Renal cortex interstitium (tissue), 11 donors: ENCODE measurements at regions not wholly inside any gene's neighbourhood (a gene's known extent, or its start where the extent isn't known, plus 50 kb on each side); places are given as distances from the start of the nearest gene placed in this dataset.
A peak's percentile ranks its signal among the peaks of the same experiment; 100 is the strongest.

Source experiments
- DNase-seq, 11 donors: peaks; one replicate each; pipeline ENCODE4 v3.0.0-alpha.2; 2013; ENCODE audit warnings: low read depth in 9 of 11, low spot score in 4 of 11; ENCODE audit errors: extremely low read depth in 1 of 11

DNA sequence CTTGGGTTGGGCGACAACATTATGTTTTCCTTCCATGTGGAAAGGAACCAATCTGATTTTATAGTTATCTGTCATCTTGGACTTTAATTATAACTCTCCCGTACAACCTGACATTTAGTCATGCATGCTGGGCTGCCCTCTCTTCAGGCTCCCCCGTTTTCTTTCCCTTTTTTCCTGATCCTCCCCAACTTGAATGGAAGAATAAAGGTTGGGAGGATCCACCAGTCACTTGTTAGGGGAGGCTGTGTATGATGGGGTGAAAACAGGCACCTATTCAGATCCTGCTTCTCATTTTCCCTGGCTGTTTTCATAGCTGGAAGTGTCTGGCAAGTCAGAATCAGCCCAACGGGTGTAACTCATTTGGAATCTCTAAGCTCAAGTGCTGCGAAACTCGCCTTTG lies 267.2 kb upstream of the SALL1 start:
- no peak for DNase-seq

DNA sequence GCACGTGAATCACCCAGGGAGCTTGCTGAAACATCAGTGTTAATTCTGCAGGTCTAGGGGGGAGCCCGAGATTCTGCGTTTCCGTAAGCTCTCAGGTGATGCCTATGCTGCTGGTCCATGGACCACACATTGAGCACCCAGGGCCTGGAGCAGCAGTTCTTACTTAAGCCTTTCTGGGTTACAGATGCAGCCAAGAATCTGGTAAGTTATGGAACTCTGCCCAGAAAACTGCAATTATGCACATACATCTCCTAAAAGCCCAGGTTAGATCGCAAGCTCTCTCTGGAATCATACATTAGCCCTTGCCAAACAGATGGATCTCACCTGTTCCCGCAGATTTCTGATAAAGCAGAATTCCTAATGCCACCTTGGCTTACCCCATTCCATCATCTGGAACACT lies 265.9 kb upstream of the SALL1 start:
- no peak for DNase-seq

DNA sequence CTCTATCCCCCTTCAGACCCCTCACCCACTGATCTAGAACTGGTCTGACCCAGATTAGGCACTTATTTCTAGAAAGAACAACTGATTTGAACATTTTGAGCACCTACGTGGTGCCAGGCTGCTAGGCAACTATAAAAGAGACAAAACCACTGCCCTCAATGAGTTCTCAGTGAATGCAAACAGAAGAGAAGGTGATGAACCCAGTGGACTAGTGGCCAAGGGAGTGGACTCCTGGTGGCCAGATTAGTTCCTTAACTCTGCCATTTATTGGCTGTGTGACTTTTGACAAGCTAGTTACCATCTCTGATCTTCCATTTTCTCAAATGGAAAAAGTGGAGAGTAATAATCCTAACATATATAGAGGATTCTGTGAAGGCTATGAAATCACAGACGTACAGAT lies 259.1 kb upstream of the SALL1 start:
- no peak for DNase-seq

DNA sequence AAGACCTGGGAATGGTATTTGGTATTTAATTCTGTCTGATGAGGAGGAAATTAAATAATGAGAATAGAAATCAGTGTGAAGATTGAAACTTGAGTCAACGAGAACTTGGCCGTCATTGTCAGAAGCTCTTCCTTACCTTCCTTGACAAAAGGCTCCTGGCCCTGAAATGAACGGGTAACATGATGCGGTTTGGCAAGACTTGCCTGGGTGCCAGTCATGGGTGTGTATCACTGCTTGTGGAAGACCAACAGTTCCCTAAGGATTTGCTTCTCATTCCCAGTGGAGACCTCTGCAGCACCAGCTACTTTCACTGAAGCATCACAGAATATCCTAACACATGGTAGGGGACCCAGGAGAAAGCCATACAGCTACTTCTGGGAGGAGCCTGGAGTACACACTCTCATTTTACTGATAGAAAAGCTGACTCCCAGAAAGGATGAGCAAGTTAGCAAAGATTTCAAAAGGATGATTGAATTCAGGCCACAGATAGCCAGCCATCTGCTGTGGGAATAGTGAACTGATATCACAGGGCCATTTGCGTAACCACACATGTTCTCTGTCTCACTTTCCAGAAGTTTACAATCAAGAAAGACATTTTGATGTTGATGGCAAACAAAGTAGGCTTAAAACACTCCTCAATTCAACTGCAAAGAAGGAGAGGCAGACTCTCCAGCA lies 258.1 kb upstream of the SALL1 start:
- DNase-seq, result no peak

DNA sequence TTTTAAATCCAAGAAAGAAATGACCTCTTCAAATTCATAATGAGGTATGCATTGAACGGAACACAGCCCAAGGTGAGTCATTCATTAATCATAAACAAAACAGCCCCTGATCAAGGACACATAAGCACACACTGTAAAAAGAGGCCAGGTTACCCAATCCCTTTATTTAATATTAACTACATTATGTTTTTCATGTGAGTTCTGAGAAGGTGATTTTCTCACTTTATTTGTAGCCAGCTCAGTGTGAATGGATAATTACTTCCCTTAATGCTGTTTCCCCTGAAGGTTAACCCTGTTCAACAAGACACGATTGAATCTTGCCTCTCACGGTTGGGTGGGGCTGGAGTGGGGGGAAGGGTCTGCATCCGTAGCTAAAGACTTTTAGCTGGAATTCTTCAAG lies 257.3 kb upstream of the SALL1 start:
- DNase-seq, result peak in 1 of 11 donors; percentile 36

DNA sequence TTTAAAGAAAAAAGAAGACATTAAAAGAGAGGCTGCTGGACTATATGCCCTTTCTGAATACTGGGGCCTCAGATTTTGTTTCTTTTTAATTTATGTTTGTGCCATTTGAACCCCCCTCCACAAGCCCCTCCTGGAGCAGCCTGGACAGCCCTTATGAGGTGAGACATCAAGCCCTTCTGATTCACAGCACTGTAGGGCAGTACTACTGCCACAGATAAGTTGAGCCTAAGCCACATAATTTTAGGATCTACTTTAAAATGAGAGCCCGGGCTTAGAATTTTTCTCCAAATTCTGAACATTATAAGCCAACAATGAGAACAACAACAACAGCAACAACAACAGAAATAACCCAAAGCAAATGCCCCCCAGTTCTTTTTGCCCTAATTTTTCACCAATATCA lies 256.9 kb upstream of the SALL1 start:
- no peak for DNase-seq

DNA sequence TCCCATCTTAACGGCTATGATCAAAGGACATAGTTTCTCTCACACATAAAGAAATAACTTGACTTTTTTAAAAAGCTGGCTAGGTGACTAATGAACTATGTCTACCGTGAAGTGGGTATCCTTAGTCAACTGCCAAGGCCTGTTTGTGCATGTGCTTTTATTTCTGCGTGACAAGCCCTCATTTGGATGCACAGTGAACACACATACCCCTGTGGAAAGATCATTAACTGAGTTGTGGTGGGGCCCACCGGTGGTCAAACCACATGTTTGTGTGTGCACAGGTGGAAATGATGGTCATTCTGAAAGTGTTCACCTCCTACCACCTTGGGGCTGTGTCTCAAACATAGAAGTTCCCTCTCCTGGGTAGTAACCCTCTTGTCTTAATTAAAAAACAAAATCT lies 256.1 kb upstream of the SALL1 start:
- DNase-seq, result no peak

DNA sequence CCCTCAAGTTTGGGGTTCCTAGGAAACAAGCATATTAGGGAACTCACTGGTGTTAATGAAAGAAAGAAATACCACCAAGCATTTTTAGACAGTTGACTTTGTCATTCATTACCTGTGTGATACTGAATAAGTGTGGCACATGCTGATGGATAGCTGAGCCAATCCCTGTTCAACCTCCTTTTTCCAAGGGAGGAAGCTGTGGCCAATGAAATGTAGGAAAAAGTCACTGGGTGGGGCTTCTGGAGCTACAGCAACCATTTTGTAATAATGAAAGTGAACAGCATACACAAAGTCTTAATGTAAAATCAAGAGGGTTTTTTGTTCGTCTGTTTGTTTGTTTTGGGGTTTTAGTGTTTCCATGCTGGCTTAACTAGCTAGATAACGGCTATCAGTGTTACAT lies 254.3 kb upstream of the SALL1 start:
- DNase-seq, result no peak

DNA sequence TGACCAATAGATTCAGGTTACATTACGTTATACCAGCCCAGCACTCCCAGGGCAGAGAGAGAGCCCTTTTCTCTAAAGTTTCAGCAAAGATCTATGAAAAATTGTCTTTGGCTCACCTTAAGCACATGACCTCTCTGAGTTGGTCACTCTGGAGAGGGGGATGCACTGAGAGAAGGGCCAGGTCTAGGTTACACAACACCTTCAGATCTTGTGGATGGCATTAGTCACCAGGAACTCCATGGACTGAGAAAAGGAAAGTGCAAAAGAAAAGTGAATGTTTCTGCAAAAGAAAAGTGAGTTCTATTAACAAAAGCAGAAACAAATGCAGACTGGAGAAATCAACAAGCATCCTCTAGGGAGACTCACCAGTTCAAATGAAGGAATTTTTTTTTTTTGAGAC lies 253.3 kb upstream of the SALL1 start:
- DNase-seq, result no peak

DNA sequence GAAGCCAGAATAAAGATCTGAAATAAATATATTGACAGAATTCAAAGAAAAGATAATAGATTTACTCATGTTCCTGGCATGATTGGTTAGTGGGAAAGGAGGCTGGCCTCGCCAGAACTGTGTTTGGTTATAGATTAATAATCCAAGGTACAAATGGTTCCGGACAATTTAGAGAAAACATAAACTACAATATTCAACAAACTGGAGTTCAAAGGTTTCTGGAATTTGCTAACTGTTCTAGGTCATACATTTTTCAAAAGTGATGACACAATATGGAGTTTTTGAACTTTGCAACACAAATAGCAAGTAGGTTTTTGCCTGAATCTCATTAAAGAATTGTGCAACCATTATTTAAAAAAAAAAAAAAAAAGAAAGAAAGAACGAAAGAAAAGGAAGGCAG lies 251.7 kb upstream of the SALL1 start:
- no peak for DNase-seq

DNA sequence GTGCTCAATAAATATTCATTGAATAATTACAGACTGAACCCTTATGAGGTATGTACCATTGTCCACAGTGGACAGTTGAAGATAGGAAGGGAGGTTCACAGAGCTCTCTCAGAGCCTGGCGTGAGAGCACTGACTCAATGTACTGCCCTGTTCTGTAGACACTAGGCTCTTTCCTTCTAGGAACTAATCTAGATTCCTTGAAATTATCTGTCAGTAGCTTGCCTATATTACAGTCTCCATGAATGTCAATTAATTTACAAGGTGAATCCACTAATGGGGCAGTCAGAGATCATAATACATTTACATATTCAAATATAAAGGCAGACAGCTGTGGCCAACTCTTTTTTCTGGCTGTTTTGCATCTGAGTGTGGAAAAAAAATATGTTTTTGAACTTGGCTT lies 251.2 kb upstream of the SALL1 start:
- no peak for DNase-seq

DNA sequence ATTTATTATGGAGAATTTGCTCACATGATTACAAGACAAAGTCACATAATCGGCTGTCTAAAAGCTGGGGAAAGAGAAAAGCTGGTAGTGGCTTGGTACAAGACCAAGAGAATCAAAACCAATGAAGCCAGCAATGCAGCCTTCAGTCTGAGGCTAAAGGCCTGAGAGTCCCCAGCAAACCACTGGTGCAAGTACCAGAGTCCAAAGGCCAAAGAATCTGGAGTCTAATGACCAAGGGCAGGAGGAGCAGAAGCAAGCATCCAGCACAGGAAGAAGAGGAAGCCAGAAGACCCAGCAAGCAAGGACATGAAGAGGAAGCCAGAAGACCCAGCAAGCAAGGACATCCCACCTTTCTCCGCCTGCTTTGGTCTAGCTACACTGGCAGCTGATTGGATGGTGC lies 250.6 kb upstream of the SALL1 start:
- no peak for DNase-seq

DNA sequence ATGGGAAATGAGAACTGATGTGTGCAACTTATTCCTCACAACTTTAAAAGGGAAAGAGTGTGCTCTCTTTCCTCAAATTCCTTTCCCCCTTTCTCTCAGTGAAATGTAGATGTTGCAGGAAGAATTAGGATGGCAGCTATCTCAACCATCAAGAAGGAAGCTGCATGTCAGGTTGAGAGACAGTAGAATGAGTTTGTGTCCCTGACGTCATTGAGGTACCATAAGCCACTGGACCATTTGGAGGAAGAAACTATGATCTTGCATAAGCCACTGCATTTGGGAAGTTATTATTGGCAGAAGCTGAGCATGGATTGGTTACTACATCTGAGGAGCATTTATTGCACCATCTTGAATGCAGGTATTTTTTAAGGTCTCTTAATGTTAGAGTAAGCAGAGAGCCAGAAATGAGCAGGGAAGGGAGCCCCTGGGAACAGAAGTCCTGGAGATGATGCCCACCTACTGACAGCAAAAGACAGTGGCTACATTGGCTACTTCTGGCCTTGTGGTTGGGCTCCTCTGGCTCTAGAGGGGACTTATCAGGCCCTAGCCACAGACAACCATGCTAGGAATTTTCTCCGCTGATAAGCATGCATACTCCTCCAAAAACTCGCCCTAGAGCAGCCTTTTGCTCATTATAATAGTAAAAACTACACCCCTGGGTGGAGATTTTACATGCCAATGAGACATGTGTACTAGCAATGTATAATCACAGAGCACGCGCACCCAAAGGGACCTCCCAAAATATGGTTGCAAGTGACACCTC lies 249.0 kb upstream of the SALL1 start:
- DNase-seq, result no peak

DNA sequence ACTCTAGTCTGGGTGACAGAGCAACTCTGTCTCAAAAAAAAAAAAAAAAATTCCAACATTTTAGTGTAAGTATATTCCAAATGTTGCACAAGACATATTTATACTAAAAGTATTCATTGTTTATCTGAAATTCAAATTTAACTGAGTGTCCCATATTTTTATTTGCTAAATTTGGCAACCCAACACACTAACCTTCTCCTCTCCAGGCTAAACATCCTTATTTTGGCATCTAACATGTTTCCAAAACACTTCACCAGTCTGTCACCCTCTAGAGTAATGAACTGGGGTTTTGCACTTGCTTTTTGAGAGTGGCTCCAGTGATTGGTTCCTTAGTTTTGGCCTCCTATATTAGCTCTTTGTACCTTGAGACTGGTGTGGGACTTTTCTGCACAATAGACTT lies 243.4 kb upstream of the SALL1 start:
- DNase-seq, result no peak

DNA sequence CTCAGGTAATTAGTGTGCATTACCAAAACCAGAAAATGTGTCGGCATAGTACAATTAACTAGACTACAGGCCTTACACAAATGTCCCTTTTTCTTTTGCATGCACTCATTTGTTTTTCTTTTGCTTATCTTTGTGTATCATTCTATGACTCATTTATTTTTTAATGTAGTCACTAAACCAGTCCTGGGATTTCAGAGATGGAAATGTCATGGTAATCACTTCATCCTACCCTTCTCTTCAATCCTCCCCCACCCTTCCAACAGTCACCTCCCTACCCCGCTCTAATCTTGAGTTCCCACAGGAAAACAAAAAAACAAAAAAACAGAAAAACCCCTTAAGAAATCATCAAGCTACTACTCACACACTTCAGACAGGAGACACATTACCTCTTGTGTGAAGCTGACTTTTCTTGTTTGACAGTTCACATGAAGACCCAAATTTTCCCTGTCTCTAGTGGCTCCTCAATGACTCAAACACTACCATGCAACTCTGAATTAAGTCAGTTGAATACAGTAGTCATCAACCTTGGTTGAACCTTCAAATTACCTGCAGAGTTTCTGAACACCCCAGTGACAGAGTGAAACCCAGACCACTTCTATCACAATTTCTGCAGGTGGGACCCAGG lies 242.4 kb upstream of the SALL1 start:
- no peak for DNase-seq

DNA sequence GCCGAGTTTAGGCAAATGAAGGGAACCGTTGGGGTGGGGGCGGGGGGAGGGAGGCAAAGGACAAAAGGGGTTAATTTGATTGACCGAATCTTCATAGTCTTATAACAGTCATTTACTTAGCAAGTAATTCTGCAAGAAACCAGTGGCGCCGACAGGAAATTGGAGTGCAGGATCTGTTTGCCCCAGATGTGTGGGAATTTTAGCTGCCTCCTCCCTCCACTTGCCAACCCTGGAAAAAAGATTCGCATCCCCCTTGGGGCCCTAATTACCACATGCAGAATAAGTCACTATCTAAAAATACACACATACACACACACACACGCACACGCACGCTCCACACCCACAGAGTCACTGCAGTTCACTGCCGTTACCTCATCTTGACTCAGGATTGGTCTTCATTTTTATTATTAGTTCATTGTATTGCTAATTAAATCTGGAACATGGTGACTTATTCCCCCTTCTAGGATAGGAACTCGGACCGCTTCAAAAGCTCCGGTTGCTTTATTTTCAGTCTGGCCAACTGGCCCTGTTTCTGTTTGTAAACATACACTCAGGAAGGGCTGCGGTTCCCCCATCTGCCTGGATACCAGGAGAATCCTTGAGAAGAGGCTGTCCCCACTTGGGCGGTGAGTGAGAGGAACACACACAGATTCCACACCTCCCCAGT lies 241.6 kb upstream of the SALL1 start:
- no peak for DNase-seq

DNA sequence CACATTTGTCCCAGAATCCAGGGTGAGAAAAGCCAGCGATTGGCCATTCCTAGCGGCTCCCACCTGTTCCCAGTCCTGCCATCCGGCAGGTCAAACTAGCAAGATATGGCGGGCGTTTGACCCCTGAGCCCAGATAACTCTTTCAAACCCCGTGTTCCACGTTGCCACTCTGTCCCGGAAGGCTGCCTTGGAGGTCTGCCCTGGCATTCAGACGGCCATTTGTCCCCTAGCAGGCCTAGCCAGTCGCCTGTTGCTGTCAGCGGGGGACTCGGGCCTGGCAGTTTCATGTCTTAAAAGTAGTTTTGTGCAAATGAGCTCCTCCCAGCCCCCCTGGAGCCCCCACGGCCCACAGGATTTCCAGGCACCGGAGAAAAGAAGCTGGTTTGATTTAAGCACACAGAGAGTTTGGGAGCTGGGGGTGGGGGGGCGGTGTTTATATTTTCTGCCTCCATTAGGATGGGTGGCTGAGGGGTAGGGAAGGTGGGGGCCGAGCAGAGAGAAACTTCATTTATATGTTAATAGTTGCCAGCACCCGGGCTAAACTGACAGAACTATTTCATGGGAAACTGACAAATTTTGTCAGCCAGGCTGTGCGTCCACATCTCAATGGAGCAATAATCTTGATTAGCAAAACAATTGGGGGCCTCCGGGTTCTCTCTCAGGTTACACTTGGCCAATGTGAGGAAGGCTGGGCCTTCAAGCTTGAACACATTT lies 240.9 kb upstream of the SALL1 start:
- peak in 2 of 11 donors; percentile 29 to 38 for DNase-seq

DNA sequence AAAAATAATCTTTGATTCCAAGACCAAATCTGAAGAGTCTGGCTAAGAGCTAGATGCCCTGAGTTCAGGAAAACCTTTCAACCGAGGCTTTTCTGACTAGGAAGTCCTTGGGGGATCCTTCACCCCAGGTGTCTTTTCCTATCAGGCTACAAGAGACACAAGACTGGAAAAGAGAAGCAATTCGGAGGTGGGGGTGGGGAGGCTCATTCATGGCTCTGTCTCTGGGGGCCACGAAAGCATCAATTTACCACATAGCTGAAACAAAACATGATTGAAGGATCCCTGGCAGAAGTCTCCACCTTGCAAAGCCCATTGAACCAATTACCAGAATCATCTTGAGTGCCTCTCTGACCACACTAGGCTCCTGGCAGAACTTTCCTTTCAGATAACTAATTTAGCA lies 239.8 kb upstream of the SALL1 start:
- DNase-seq, result no peak

DNA sequence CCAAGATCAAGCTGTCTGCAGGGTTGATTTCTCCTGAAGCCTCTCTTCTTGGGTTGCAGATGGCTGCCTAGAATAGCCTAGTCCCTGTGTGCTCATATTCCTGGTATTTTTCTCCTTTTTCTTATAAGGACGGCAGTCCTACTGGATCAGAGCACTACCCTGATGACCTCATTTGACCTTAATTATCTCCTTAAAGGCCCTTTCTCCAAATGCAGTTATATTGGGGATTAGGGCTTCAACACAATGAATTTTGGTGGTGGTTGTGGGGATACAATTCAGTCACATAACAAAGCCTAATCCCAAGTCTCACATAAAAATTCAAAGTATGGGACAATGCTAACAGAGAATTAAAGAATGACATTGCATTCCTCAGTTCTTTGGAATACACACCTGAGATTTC lies 238.8 kb upstream of the SALL1 start:
- no peak for DNase-seq
